Erythroblast (primary cell): ENCODE measurements at regions not wholly inside any gene's neighbourhood (a gene's known extent, or its start where the extent isn't known, plus 50 kb on each side); places are given as distances from the start of the nearest gene placed in this dataset.

Experiments used
- GATA1 ChIP-seq: IDR thresholded peaks from 2 replicates; pipeline ENCODE4 v1.6.1; 2011; ENCODE audit warnings: low read depth, mild to moderate bottlenecking, control low read depth, low read length, moderate library complexity
- POLR2A ChIP-seq: IDR thresholded peaks from 2 replicates; pipeline ENCODE4 v1.6.1; 2011; ENCODE audit warnings: mild to moderate bottlenecking, low read length

DNA sequence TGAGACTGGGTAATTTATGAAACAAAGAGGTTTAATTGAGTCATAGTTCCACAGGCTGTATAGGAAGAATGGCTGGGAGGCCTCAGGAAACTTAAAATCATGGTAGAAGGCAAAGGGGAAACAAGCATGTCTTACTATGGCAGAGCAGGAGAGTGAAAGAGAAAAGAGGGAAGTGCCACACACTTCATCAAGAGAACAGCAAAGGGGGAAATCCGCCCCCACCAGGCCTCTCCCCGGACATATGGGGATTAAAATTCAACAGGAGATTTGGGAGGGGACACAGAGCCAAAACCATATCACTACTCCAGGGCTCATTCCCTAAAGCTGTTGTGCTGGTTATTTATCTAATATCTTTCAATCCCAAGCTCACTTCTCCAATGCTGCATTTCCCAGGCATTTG, 50.2 kb upstream of the NR3C1 start:
- no peak for TF ChIP-seq POLR2A
- no peak for TF ChIP-seq GATA1
